Activated T-cell treated with anti-CD3 and anti-CD28 coated beads, Interleukin-2, amount 50 U/mL, for 72 hours (primary cell): ENCODE measurements at regions not wholly inside any gene's neighbourhood (a gene's known extent, or its start where the extent isn't known, plus 50 kb on each side); places are given as distances from the start of the nearest gene placed in this dataset.
A peak's percentile ranks its signal among the peaks of the same experiment; 100 is the strongest.
"Not testable (repeated sequence)": the region's sequence is repeated elsewhere in the genome, so short reads cannot be mapped to it uniquely, and the experiment has no call there.

ENCODE experiments used
- ATAC-seq, 2 donors: fragments of 150-1000 bp; cut with Tn5 transposase; replicated peaks in 1 of 2; 2 replicates each; pipeline ENCODE4 v1.10.0; 2021; ENCODE audit warnings: moderate library complexity in 2 of 2, mild to moderate bottlenecking in 1 of 2
- DNase-seq, 2 donors: peaks; one replicate each; pipeline ENCODE4 v3.0.0; 2021 to 2022; ENCODE audit warnings: mixed read lengths in 1 of 2
- H3K27ac Mint-ChIP-seq: one replicate; pipeline ENCODE4 v1.8.0; 2022; ENCODE audit warnings: mild to moderate bottlenecking, moderate library complexity, mixed read lengths
- H3K27me3 Mint-ChIP-seq: one replicate; pipeline ENCODE4 v1.8.0; 2022; ENCODE audit warnings: low read depth, mixed read lengths
- H3K36me3 Mint-ChIP-seq, 2 donors: one replicate each; pipeline ENCODE4 v1.8.0; 2022; ENCODE audit warnings: mixed read lengths in 2 of 2, mild to moderate bottlenecking in 1 of 2; ENCODE audit not compliant: insufficient read depth in 2 of 2
- H3K4me1 Mint-ChIP-seq: one replicate; pipeline ENCODE4 v1.8.0; 2022; ENCODE audit warnings: low read depth, mixed read lengths
- H3K4me3 Mint-ChIP-seq, 2 donors: one replicate each; pipeline ENCODE4 v1.8.0; 2022; ENCODE audit warnings: mild to moderate bottlenecking in 2 of 2, mixed read lengths in 2 of 2, moderate library complexity in 2 of 2
- H3K9me3 Mint-ChIP-seq, 2 donors: one replicate each; pipeline ENCODE4 v1.8.0; 2022; ENCODE audit warnings: mixed read lengths in 2 of 2

DNA sequence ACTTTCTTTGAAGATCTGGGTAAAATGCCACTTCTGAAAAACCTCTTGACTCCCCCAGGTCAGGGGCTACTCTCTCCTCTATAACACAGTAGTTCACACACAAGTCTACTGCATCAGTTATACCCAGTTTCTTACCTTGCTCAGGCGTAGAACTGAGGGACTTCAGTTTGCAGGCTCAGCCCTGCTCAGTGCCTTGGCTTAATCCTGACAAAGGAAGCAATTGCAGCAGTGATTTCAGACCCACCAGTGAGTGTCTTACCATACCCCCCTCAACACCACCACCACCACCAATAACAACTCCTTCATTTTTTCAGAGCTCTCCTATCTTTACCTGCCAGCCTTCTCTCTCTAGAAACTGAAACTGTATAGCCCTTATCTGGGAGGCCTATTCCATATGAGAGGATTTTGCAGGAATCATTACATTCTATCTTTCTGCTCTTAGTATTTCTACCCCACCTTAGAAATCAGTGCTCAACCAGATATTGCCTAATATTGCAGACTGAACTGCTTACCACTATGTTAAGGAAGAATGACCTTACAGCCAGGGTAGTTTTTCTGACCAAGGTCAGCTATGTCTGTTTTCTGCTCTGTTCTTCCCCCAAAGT lies 105.5 kb upstream of the S1PR1 start:
- DNase-seq, result no peak
- no peaks in the 10 kb centered on the region for H3K36me3 Mint-ChIP-seq
- H3K27me3 Mint-ChIP-seq, result no peaks in the 10 kb centered on the region
- no peak for ATAC-seq
- H3K9me3 Mint-ChIP-seq, result no peaks in the 10 kb centered on the region
- H3K4me1 Mint-ChIP-seq, result peaks cover 75% of the 10 kb centered on the region
- peak overlapping the region; percentile 62 for H3K27ac Mint-ChIP-seq
- peak overlapping the region; percentile 2 to 21 for H3K4me3 Mint-ChIP-seq

- peaks cover 68% of the 10 kb centered on the region for H3K4me1 Mint-ChIP-seq
These were observed 105.1 kb upstream of the DPH5 start for GRCh38 chr1:101130673-101131072.

GRCh38 chr1:101128846-101129245 lies 103.3 kb upstream of the DPH5 start:
- ATAC-seq (no peak), DNase-seq (no peak)
- H3K4me3 Mint-ChIP-seq, result peak overlapping the region in 1 of 2 donors; percentile 54
- H3K9me3 Mint-ChIP-seq, result peaks cover 2 to 4% of the 10 kb centered on the region in 2 donors
- peaks cover 3% of the 10 kb centered on the region in 2 donors for H3K36me3 Mint-ChIP-seq
- H3K4me1 Mint-ChIP-seq, result peaks cover 66% of the 10 kb centered on the region
- peak overlapping the region; percentile 81 for H3K27ac Mint-ChIP-seq
- H3K27me3 Mint-ChIP-seq, result no peaks in the 10 kb centered on the region

More at GRCh38 chr1:101130673-101131072, 105.1 kb upstream of the DPH5 start:
- Mint-ChIP-seq H3K36me3 (no peaks in the 10 kb centered on the region), H3K27me3 (no peaks in the 10 kb centered on the region), H3K27ac (no peak overlapping the region), H3K9me3 (no peaks in the 10 kb centered on the region), H3K4me3 (peak overlapping the region in 1 of 2 donors; percentile 39)
- DNase-seq, result no peak
- ATAC-seq, result peak in 1 of 2 donors; percentile 14

GRCh38 chr1:101128211-101128727 lies 102.7 kb upstream of the DPH5 start:
- ATAC-seq, result peak; percentile 35 to 53
- peak overlapping the region; percentile 81 for H3K27ac Mint-ChIP-seq
- no peaks in the 10 kb centered on the region for H3K27me3 Mint-ChIP-seq
- H3K4me1 Mint-ChIP-seq, result peaks cover 72% of the 10 kb centered on the region
- H3K36me3 Mint-ChIP-seq, result peaks cover 4% of the 10 kb centered on the region in 2 donors
- DNase-seq, result no peak
- peak overlapping the region; percentile 45 to 54 for H3K4me3 Mint-ChIP-seq
- H3K9me3 Mint-ChIP-seq, result peaks cover 2 to 4% of the 10 kb centered on the region in 2 donors

DNA sequence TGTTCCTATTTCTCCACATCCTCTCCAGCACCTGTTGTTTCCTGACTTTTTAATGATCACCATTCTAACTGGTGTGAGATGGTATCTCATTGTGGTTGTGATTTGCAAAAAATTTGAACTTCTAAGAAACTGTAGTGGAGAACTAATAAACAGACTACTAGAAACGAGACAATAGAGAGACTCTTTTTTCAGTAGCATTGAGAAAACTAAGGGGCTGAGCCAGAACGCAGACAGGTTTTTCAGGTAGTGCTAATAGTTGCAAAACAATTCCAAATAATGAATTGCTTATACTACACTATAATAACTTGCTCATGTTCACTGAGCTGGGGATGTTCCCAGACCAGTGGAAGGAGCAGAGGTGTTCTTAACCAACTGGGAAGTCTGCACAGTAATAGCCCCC lies 98.8 kb upstream of the DPH5 start:
- H3K36me3 Mint-ChIP-seq, result peaks cover 4% of the 10 kb centered on the region in 2 donors
- no peaks in the 10 kb centered on the region for H3K27me3 Mint-ChIP-seq
- H3K27ac Mint-ChIP-seq, result no peak overlapping the region
- no peak overlapping the region for H3K4me3 Mint-ChIP-seq
- peaks cover 2 to 4% of the 10 kb centered on the region in 2 donors for H3K9me3 Mint-ChIP-seq
- DNase-seq (no peak), ATAC-seq (no peak)
- H3K4me1 Mint-ChIP-seq, result peaks cover 72% of the 10 kb centered on the region

DNA sequence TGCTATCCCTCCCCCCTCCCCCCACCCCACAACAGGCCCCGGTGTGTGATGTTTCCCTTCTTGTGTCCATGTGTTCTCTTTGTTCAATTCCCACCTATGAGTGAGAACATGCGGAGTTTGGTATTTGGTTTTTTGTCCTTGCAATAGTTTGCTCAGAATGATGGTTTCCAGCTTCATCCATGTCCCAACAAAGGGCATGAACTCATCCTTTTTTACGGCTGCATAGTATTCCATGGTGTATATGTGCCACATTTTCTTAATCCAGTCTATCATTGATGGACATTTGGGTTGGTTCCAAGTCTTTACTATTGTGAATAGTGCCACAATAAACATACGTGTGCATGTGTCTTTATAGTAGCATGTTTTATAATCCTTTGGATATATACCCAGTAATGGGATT lies 98.3 kb upstream of the DPH5 start:
- Mint-ChIP-seq H3K4me1 (peaks cover 67% of the 10 kb centered on the region), H3K27ac (peak overlapping the region; percentile 12)

DNA sequence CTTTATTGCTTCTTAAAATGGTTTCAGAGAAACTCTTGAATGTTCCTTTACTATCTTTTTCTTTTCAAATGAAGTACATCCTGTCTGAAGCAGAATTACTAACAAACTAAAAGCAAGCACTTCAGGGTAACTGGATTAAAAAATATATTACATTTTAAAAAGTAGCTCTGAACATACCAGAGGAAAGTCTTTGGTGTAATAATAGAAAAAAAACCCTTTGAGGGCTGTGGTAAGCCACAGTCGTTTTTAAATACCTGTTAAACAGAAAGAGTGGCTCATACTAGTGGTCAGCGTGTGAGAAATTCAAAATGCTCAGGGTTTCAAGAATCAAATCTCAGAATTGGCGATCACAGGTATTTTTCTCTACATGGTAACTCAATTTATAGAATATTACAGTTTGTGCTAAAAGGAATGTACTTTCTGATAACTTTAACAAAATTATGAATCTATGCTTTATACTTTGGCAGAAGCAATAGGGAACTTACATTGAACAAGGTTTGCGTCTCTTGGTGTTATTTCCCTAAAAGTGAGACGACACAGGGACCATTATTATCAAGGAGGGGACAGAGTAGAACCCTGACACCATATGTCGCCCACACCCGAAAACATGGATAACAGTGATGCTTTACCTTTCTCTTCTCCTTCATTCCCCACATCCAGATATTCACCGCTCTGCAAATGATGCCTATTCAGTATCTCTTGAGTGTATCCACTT lies 97.0 kb upstream of the DPH5 start:
- no peak for DNase-seq

More for the DNA sequence above, 98.3 kb upstream of the DPH5 start:
- not testable (repeated sequence) for H3K9me3 Mint-ChIP-seq, H3K27me3 Mint-ChIP-seq, DNase-seq, ATAC-seq, H3K36me3 Mint-ChIP-seq
- H3K4me3 Mint-ChIP-seq, result peak overlapping the region in 1 of 2 donors; percentile 11

GRCh38 chr1:101121975-101122374 lies 96.4 kb upstream of the DPH5 start:
- ATAC-seq, result no peak
- Mint-ChIP-seq H3K27me3 (no peaks in the 10 kb centered on the region), H3K27ac (peak overlapping the region; percentile 93), H3K36me3 (peaks cover 4% of the 10 kb centered on the region in 2 donors), H3K4me3 (peak overlapping the region; percentile 66 to 70), H3K9me3 (peaks cover 2 to 4% of the 10 kb centered on the region in 2 donors), H3K4me1 (peaks cover 51% of the 10 kb centered on the region)
- DNase-seq, result no peak

More for the DNA sequence above, 97.0 kb upstream of the DPH5 start:
- Mint-ChIP-seq H3K36me3 (peaks cover 4% of the 10 kb centered on the region in 2 donors), H3K27ac (peak overlapping the region; percentile 93), H3K4me1 (peaks cover 54% of the 10 kb centered on the region), H3K27me3 (no peaks in the 10 kb centered on the region), H3K9me3 (peaks cover 2 to 4% of the 10 kb centered on the region in 2 donors), H3K4me3 (peak overlapping the region; percentile 66 to 70)
- ATAC-seq, result peak; percentile 79 to 87

- peaks cover 51% of the 10 kb centered on the region for H3K4me1 Mint-ChIP-seq
- no peak overlapping the region for H3K27ac Mint-ChIP-seq
- no peaks in the 10 kb centered on the region for H3K27me3 Mint-ChIP-seq
- H3K4me3 Mint-ChIP-seq, result peak overlapping the region in 1 of 2 donors; percentile 66
- no peak for DNase-seq
- peaks cover 2 to 4% of the 10 kb centered on the region in 2 donors for H3K9me3 Mint-ChIP-seq
- ATAC-seq, result no peak
- peaks cover 4% of the 10 kb centered on the region in 2 donors for H3K36me3 Mint-ChIP-seq
These were observed 95.9 kb upstream of the DPH5 start for GRCh38 chr1:101121504-101121903.

GRCh38 chr1:101120868-101121267 lies 95.3 kb upstream of the DPH5 start:
- Mint-ChIP-seq H3K4me3 (peak overlapping the region; percentile 23 to 71), H3K36me3 (peaks cover 4% of the 10 kb centered on the region in 2 donors), H3K27me3 (no peaks in the 10 kb centered on the region), H3K4me1 (peaks cover 57% of the 10 kb centered on the region), H3K9me3 (peaks cover 2 to 4% of the 10 kb centered on the region in 2 donors), H3K27ac (peak overlapping the region; percentile 70)
- no peak for DNase-seq
- ATAC-seq, result peak in 1 of 2 donors; percentile 36

DNA sequence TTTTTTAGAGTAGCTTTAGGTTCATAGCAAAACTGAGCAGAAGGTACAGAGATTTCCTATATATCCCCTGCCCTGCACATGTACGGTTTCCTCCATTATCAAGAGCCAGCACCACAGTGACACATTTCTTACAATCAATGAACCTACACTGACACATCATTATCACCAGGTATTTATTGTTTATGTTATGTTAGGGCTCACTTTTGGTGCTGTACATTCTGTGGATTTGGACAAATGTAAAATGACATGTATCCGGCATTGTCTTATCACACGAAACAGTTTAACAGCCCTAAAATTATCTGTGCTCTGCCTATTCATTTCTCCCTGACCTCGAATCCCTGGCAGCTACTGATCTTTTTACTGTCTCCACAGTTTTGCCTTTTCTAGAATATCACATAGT lies 93.7 kb upstream of the DPH5 start:
- peaks cover 51% of the 10 kb centered on the region for H3K4me1 Mint-ChIP-seq

GRCh38 chr1:101116006-101116405 lies 90.4 kb upstream of the DPH5 start:
- ATAC-seq (no peak), DNase-seq (no peak)
- Mint-ChIP-seq H3K4me1 (peaks cover 38% of the 10 kb centered on the region), H3K9me3 (peaks cover 4 to 5% of the 10 kb centered on the region in 2 donors), H3K4me3 (no peak overlapping the region), H3K36me3 (peaks cover 3 to 15% of the 10 kb centered on the region in 2 donors), H3K27me3 (no peaks in the 10 kb centered on the region), H3K27ac (no peak overlapping the region)

More for the DNA sequence above, 93.7 kb upstream of the DPH5 start:
- no peak overlapping the region for H3K27ac Mint-ChIP-seq
- no peak for DNase-seq
- ATAC-seq, result no peak
- H3K4me3 Mint-ChIP-seq, result no peak overlapping the region
- no peaks in the 10 kb centered on the region for H3K27me3 Mint-ChIP-seq
- no peaks in the 10 kb centered on the region for H3K9me3 Mint-ChIP-seq
- peaks cover 2% of the 10 kb centered on the region in 2 donors for H3K36me3 Mint-ChIP-seq

- Mint-ChIP-seq H3K9me3 (peaks cover 4 to 9% of the 10 kb centered on the region in 2 donors), H3K4me3 (no peak overlapping the region), H3K27me3 (no peaks in the 10 kb centered on the region), H3K4me1 (peaks cover 38% of the 10 kb centered on the region), H3K36me3 (peaks cover 3 to 17% of the 10 kb centered on the region in 2 donors), H3K27ac (no peak overlapping the region)
- no peak for DNase-seq
- no peak for ATAC-seq
These were observed 89.5 kb upstream of the DPH5 start for GRCh38 chr1:101115112-101115511.
